K562 (cell line): ENCODE measurements at regions not wholly inside any gene's neighbourhood (a gene's known extent, or its start where the extent isn't known, plus 50 kb on each side); places are given as distances from the start of the nearest gene placed in this dataset.

Experiments
- ATAC-seq: fragments of 200-7000 bp; cut with Tn5 transposase; 3 replicates; pipeline ENCODE4 v1.9.1; 2020; ENCODE audit warnings: moderate library complexity
- BruUV-seq: library from RNA; stranded (reverse); fragments of 400-500 nt; replicated peaks from 2 replicates; lab custom pipeline; 2021; lab: Mats Ljungman, UMichigan
- CTCF ChIA-PET: fragments of 300-600 bp; formaldehyde crosslinking; extraction: SDS; loops from one replicate; lab custom pipeline; 2021; ENCODE audit warnings: low intra/inter-chr PET ratio; lab: Yijun Ruan, JAX
- POLR2A ChIA-PET: fragments of 300-600, 350-650 bp; sonication (Branson Sonifier 250); formaldehyde crosslinking; extraction: SDS; loops from one replicate; lab custom pipeline; 2021; ENCODE audit warnings: antibody characterized with exemption, inconsistent platforms; lab: Yijun Ruan, JAX
- DNase-seq, 4 experiments: peaks; one replicate each; pipeline versions ENCODE4 v3.0.0 to v3.0.0-alpha.2; 2011 to 2018; ENCODE audit warnings: low spot score in 3 of 4, mixed read lengths in 3 of 4; ENCODE audit errors: extremely low read depth in 1 of 4
- FAIRE-seq: peaks from 2 replicates; lab custom pipeline; 2011; peaks lifted over from hg19 to GRCh38; lab: Jason Lieb, UNC
- H2AFZ ChIP-seq: 2 replicates; pipeline ENCODE4 v1.6.0; 2011; ENCODE audit warnings: low read depth, low read length, control low read depth, inconsistent platforms
- H3K27ac ChIP-seq: fragments of 200-600 bp; 3 replicates; pipeline ENCODE4 v1.8.0; 2011; ENCODE audit warnings: low read depth, mild to moderate bottlenecking, control low read depth, inconsistent platforms, low read length, moderate library complexity, mixed read lengths; ENCODE audit errors: extremely low read depth
- H3K27me3 ChIP-seq, 2 experiments: fragments of 300-600 bp in 1 of 2; 2 replicates in 1 of 2; 3 replicates in 1 of 2; pipeline versions ENCODE4 v1.6.0 to v1.8.0; 2011; ENCODE audit warnings: inconsistent platforms in 2 of 2, low read length in 2 of 2, mild to moderate bottlenecking in 1 of 2, mixed read lengths in 1 of 2, moderate library complexity in 1 of 2; ENCODE audit not compliant: control insufficient read depth in 2 of 2, insufficient read depth in 2 of 2
- H3K36me3 ChIP-seq: fragments of 300-600 bp; 3 replicates; pipeline ENCODE4 v1.8.0; 2011; ENCODE audit warnings: mild to moderate bottlenecking, low read length, inconsistent platforms; ENCODE audit not compliant: control insufficient read depth, insufficient read depth
- H3K4me1 ChIP-seq, 2 experiments: fragments of 200-600 bp in 1 of 2; replicated peaks in 1 of 2; 2 replicates in 1 of 2; 3 replicates in 1 of 2; pipeline versions ENCODE4 v1.5.1 to v1.8.0; 2011; ENCODE audit warnings: inconsistent platforms in 2 of 2, low read length in 2 of 2, mild to moderate bottlenecking in 1 of 2, mixed read lengths in 1 of 2, moderate library complexity in 1 of 2; ENCODE audit not compliant: control insufficient read depth in 2 of 2, insufficient read depth in 2 of 2
- H3K4me2 ChIP-seq: 2 replicates; pipeline ENCODE4 v1.6.1; 2011; ENCODE audit warnings: low read length, control low read depth, inconsistent platforms, mixed read lengths; ENCODE audit not compliant: insufficient read depth
- H3K4me3 ChIP-seq: fragments of 200-600 bp; sonication (generic), shearing (Covaris generic); 2 replicates; pipeline ENCODE4 v1.5.1; 2016; ENCODE audit warnings: control low read depth, inconsistent platforms
- H3K79me2 ChIP-seq: fragments of 200-600 bp; 3 replicates; pipeline ENCODE4 v1.8.0; 2011; ENCODE audit warnings: low read length, inconsistent platforms; ENCODE audit not compliant: control insufficient read depth, insufficient read depth
- H3K9ac ChIP-seq, 2 experiments: 2 replicates each; pipeline versions ENCODE4 v1.6.0 to v1.6.1; 2011; ENCODE audit warnings: low read depth in 2 of 2, low read length in 2 of 2, control low read depth in 1 of 2, inconsistent platforms in 1 of 2, mild to moderate bottlenecking in 1 of 2, mixed read lengths in 1 of 2; ENCODE audit not compliant: insufficient read depth in 1 of 2
- H3K9me1 ChIP-seq: one replicate; pipeline ENCODE4 v1.6.0; 2011; ENCODE audit warnings: inconsistent platforms, mild to moderate bottlenecking, low read length, moderate library complexity; ENCODE audit not compliant: control insufficient read depth, insufficient read depth
- H3K9me3 ChIP-seq: replicated peaks from 2 replicates; pipeline ENCODE4 v1.5.1; 2011; ENCODE audit warnings: low read depth, low read length, inconsistent platforms; ENCODE audit not compliant: control insufficient read depth, insufficient read depth
- H4K20me1 ChIP-seq: replicated peaks from 2 replicates; pipeline ENCODE4 v1.6.1; 2011; ENCODE audit warnings: low read length, inconsistent platforms, mixed read lengths; ENCODE audit not compliant: control insufficient read depth, insufficient read depth
- BCLAF1 ChIP-seq, 2 experiments: fragments of 450-650 bp in 1 of 2; IDR thresholded peaks; 2 replicates each; pipeline ENCODE4 v1.6.1; 2011 to 2017; ENCODE audit warnings: low read depth in 2 of 2, antibody characterized with exemption in 1 of 2, borderline replicate concordance in 1 of 2, low read length in 1 of 2, mild to moderate bottlenecking in 1 of 2, mixed read lengths in 1 of 2; ENCODE audit not compliant: control insufficient read depth in 1 of 2
- CHCHD3 ChIP-seq: fragments of 250-450 bp; sonication (Bioruptor Pico); IDR thresholded peaks from 2 replicates; pipeline ENCODE4 v2.1.2; 2022; ENCODE audit warnings: mild to moderate bottlenecking
- CSDE1 ChIP-seq, 2 experiments: fragments of 450-650 bp; IDR thresholded peaks; 2 replicates each; pipeline ENCODE4 v1.6.1; 2016; ENCODE audit warnings: mild to moderate bottlenecking in 1 of 2
- CTBP1 ChIP-seq: fragments of 450-650 bp; IDR thresholded peaks from 2 replicates; pipeline ENCODE4 v1.6.1; 2016; ENCODE audit warnings: borderline replicate concordance
- DEAF1 ChIP-seq: fragments of 450-650 bp; formaldehyde crosslinking; IDR thresholded peaks from 2 replicates; pipeline ENCODE4 v1.4.0; 2020; ENCODE audit warnings: mild to moderate bottlenecking, moderate library complexity
- FOSL1 ChIP-seq: fragments of 200-800 bp; sonication (Bioruptor generic); conservative IDR thresholded peaks from 2 replicates; pipeline ENCODE4 v1.6.1; 2016; ENCODE audit warnings: missing genetic modification characterization, missing compliant biosample characterization
- FOXK2 ChIP-seq, 2 experiments: fragments of 450-650 bp; IDR thresholded peaks in 1 of 2; conservative IDR thresholded peaks in 1 of 2; 2 replicates each; pipeline ENCODE4 v1.6.1; 2016; ENCODE audit warnings: low read depth in 2 of 2, mild to moderate bottlenecking in 1 of 2
- KDM2B ChIP-seq: fragments of 250-450 bp; sonication (Bioruptor Pico); IDR thresholded peaks from 2 replicates; pipeline ENCODE4 v1.8.0; 2021; ENCODE audit warnings: mild to moderate bottlenecking, moderate library complexity
- PHTF2 ChIP-seq: fragments of 250-450 bp; sonication (Bioruptor Pico); IDR thresholded peaks from 2 replicates; pipeline ENCODE4 v1.5.0; 2021; ENCODE audit warnings: mild to moderate bottlenecking
- SMAD2 ChIP-seq: fragments of 150-350 bp; IDR thresholded peaks from 2 replicates; pipeline ENCODE4 v1.6.1; 2014; ENCODE audit warnings: low read depth, mild to moderate bottlenecking, low read length
- SMARCC2 ChIP-seq: fragments of 450-650 bp; IDR thresholded peaks from 2 replicates; pipeline ENCODE4 v1.6.1; 2017; ENCODE audit warnings: antibody characterized with exemption, moderate library complexity, mild to moderate bottlenecking, low read depth
- TEAD2 ChIP-seq: fragments of 450-650 bp; IDR thresholded peaks from 2 replicates; pipeline ENCODE4 v1.6.1; 2016; ENCODE audit warnings: missing genetic modification characterization, control low read depth, missing compliant biosample characterization
- ZKSCAN8 ChIP-seq: fragments of 200-800 bp; sonication (Bioruptor generic); IDR thresholded peaks from 2 replicates; pipeline ENCODE4 v1.6.1; 2016; ENCODE audit warnings: missing genetic modification characterization, missing compliant biosample characterization
- ZNF23 ChIP-seq: fragments of 250-450 bp; sonication (Bioruptor Pico); IDR thresholded peaks from 2 replicates; pipeline ENCODE4 v1.4.0; 2020; ENCODE audit warnings: mild to moderate bottlenecking
- ZNF384 ChIP-seq: IDR thresholded peaks from 2 replicates; pipeline ENCODE4 v1.6.1; 2012; ENCODE audit warnings: low read depth, low read length, improper control_type of control experiment
- ZNF431 ChIP-seq: sonication (generic); formaldehyde crosslinking; IDR thresholded peaks from 2 replicates; pipeline ENCODE4 v1.8.0; 2022; ENCODE audit warnings: mild to moderate bottlenecking, missing genetic modification reagents
- ZNF551 ChIP-seq: fragments of 250-450 bp; sonication (Bioruptor Pico); IDR thresholded peaks from 2 replicates; pipeline ENCODE4 v1.5.0; 2021; ENCODE audit warnings: mild to moderate bottlenecking, moderate library complexity
- ZNF586 ChIP-seq: fragments of 450-650 bp; formaldehyde crosslinking; conservative IDR thresholded peaks from 2 replicates; pipeline ENCODE4 v1.4.0; 2020; ENCODE audit warnings: mild to moderate bottlenecking, moderate library complexity
- ZNF707 ChIP-seq: fragments of 250-450 bp; sonication (Bioruptor Pico); conservative IDR thresholded peaks from 2 replicates; pipeline ENCODE4 v1.8.0; 2022; ENCODE audit warnings: inconsistent platforms, mild to moderate bottlenecking, moderate library complexity
- ZSCAN29 ChIP-seq: fragments of 450-650 bp; IDR thresholded peaks from 2 replicates; pipeline ENCODE4 v1.6.1; 2017
- WGBS: fragments of 100-300 bp; shearing (Covaris generic); methylation state at CpG from one replicate; pipeline ENCODE4 v1.1.6; 2016; ENCODE audit warnings: low coverage, mixed read lengths; ENCODE audit not compliant: insufficient coverage; ENCODE audit errors: missing lambda C conversion rate; 5-methylcytosine and 5-hydroxymethylcytosine counted together
- in situ Hi-C: fragments of 300-500 bp; cut with MboI; formaldehyde crosslinking; loops from 4 replicates; pipeline ENCODE4 v1.15.0; 2018; ENCODE audit warnings: inconsistent platforms, mixed read lengths
- intact Hi-C: fragments of 100-400 bp; cut with micrococcal nuclease; formaldehyde crosslinking; loops from 2 replicates; pipeline ENCODE4 v1.14.2; 2022

- POLR2A ChIA-PET = no interaction called here
- no peak for FAIRE-seq
Observed at GRCh38 chr18:78896111-78896905, 83.3 kb upstream of the SALL3 start.

More at GRCh38 chr18:78896111-78896905, 83.3 kb upstream of the SALL3 start:
- no peaks in the 10 kb centered on the region for H3K4me1 ChIP-seq
- no peak overlapping the region for H2AFZ ChIP-seq
- CTCF ChIA-PET = no interaction called here
- no peak for ATAC-seq
- peaks cover 0 to 19% of the 10 kb centered on the region in 2 experiments; a peak in 2 of 5 replicates for H3K27me3 ChIP-seq
- TF ChIP-seq DEAF1 (CRISPR knock-in tag) = no peak
- no peak for TF ChIP-seq TEAD2 (tag)
- no peak for TF ChIP-seq KDM2B (CRISPR knock-in tag)
- TF ChIP-seq ZNF431 (CRISPR knock-in tag) = no peak
- TF ChIP-seq FOSL1 (tag) = no peak
- TF ChIP-seq PHTF2 (CRISPR knock-in tag) = no peak
- TF ChIP-seq SMAD2 = no peak
- no peak for TF ChIP-seq ZSCAN29
- no peak for TF ChIP-seq ZKSCAN8 (CRISPR knock-in tag)
- no peak for TF ChIP-seq ZNF586 (CRISPR knock-in tag)
- no peak for TF ChIP-seq ZNF23 (CRISPR knock-in tag)
- no peak for TF ChIP-seq CSDE1 (IDR thresholded peaks at IDR 0.05)
- TF ChIP-seq SMARCC2 = no peak
- no peak for TF ChIP-seq CTBP1
- no peak for TF ChIP-seq BCLAF1 (IDR thresholded peaks at IDR 0.05; ENCODE audit: borderline replicate concordance in 1 of 2, control insufficient read depth in 1 of 2, low read depth in 2 of 2, low read length in 1 of 2)
- TF ChIP-seq ZNF384 = no peak
- no peak for TF ChIP-seq FOXK2 (conservative IDR thresholded peaks at IDR 0.05 in 1 of 2, IDR thresholded peaks at IDR 0.05 in 1 of 2; ENCODE audit: low read depth in 2 of 2)
- TF ChIP-seq ZNF551 (CRISPR knock-in tag) = no peak
- TF ChIP-seq CHCHD3 (CRISPR knock-in tag) = no peak
- no peak for TF ChIP-seq ZNF707 (CRISPR knock-in tag)
- no peaks in the 10 kb centered on the region for H3K36me3 ChIP-seq
- no peaks in the 10 kb centered on the region for H3K79me2 ChIP-seq
- in situ Hi-C loops (no loop called here), intact Hi-C loops (no loop called here)
- no peak overlapping the region for H3K4me3 ChIP-seq
- DNase-seq = no peak
- H4K20me1 ChIP-seq = no peaks in the 10 kb centered on the region
- no peak overlapping the region for H3K27ac ChIP-seq
- H3K9ac ChIP-seq = no peak overlapping the region
- no peak overlapping the region for H3K4me2 ChIP-seq
- WGBS = 4% methylated on average over 20 of the region's 22 CpGs
- BruUV-seq = no TSS peak
- H3K9me3 ChIP-seq = no peaks in the 10 kb centered on the region
- no peaks in the 10 kb centered on the region for H3K9me1 ChIP-seq
